HEK293T (cell line): ENCODE measurements at regions not wholly inside any gene's neighbourhood (a gene's known extent, or its start where the extent isn't known, plus 50 kb on each side); places are given as distances from the start of the nearest gene placed in this dataset.

Experiments
- CTCF ChIA-PET: fragments of 350-600 bp; formaldehyde crosslinking; extraction: SDS; loops from one replicate; lab custom pipeline; 2021; ENCODE audit warnings: antibody characterized with exemption, inconsistent platforms; lab: Yijun Ruan, JAX
- POLR2A ChIA-PET: fragments of 350-600 bp; formaldehyde crosslinking; extraction: SDS; loops from one replicate; lab custom pipeline; 2020; ENCODE audit warnings: antibody characterized with exemption, inconsistent platforms; lab: Yijun Ruan, JAX
- DNase-seq: peaks from one replicate; pipeline ENCODE4 v3.0.0; 2012; ENCODE audit warnings: mixed read lengths; ENCODE audit errors: extremely low spot score
- ARNT ChIP-seq: fragments of 450-650 bp; IDR thresholded peaks from 2 replicates; pipeline ENCODE4 v1.6.1; 2017; ENCODE audit warnings: mild to moderate bottlenecking
- BHLHE40 ChIP-seq: fragments of 450-650 bp; IDR thresholded peaks from 2 replicates; pipeline ENCODE4 v1.6.1; 2016; ENCODE audit warnings: mild to moderate bottlenecking, moderate library complexity, borderline replicate concordance
- CTBP1 ChIP-seq: fragments of 450-650 bp; IDR thresholded peaks from 2 replicates; pipeline ENCODE4 v1.6.1; 2016; ENCODE audit warnings: borderline replicate concordance
- ELF4 ChIP-seq: fragments of 450-650 bp; IDR thresholded peaks from 2 replicates; pipeline ENCODE4 v1.6.1; 2017; ENCODE audit warnings: antibody characterized with exemption
- FOXA1 ChIP-seq: fragments of 450-650 bp; IDR thresholded peaks from 2 replicates; pipeline ENCODE4 v1.6.1; 2016; ENCODE audit warnings: mild to moderate bottlenecking
- FOXK2 ChIP-seq: fragments of 450-650 bp; IDR thresholded peaks from 2 replicates; pipeline ENCODE4 v1.6.1; 2016; ENCODE audit warnings: mild to moderate bottlenecking
- FOXM1 ChIP-seq: fragments of 450-650 bp; IDR thresholded peaks from 2 replicates; pipeline ENCODE4 v1.6.1; 2017; ENCODE audit warnings: mild to moderate bottlenecking, borderline replicate concordance
- HDGF ChIP-seq: fragments of 450-650 bp; IDR thresholded peaks from 2 replicates; pipeline ENCODE4 v1.6.1; 2017; ENCODE audit warnings: antibody characterized with exemption, borderline replicate concordance
- L3MBTL2 ChIP-seq: fragments of 450-650 bp; conservative IDR thresholded peaks from 2 replicates; pipeline ENCODE4 v1.6.1; 2016; ENCODE audit warnings: mild to moderate bottlenecking
- LEF1 ChIP-seq: fragments of 450-650 bp; IDR thresholded peaks from 2 replicates; pipeline ENCODE4 v1.6.1; 2017; ENCODE audit warnings: mild to moderate bottlenecking, borderline replicate concordance
- NFRKB ChIP-seq: fragments of 450-650 bp; IDR thresholded peaks from 2 replicates; pipeline ENCODE4 v1.6.1; 2016; ENCODE audit warnings: mild to moderate bottlenecking, moderate library complexity
- PKNOX1 ChIP-seq: fragments of 450-650 bp; IDR thresholded peaks from 2 replicates; pipeline ENCODE4 v1.6.1; 2016
- SP1 ChIP-seq: fragments of 450-650 bp; IDR thresholded peaks from 2 replicates; pipeline ENCODE4 v1.6.1; 2017
- SUZ12 ChIP-seq: fragments of 450-650 bp; IDR thresholded peaks from 2 replicates; pipeline ENCODE4 v1.6.1; 2016; ENCODE audit warnings: mild to moderate bottlenecking
- TARDBP ChIP-seq: fragments of 450-650 bp; IDR thresholded peaks from 2 replicates; pipeline ENCODE4 v1.6.1; 2016
- ZNF384 ChIP-seq: fragments of 450-650 bp; IDR thresholded peaks from 2 replicates; pipeline ENCODE4 v1.6.1; 2016

- ChIA-PET POLR2A (no interaction called here), CTCF (no interaction called here)
- TF ChIP-seq FOXM1 (no peak), L3MBTL2 (no peak)
- no peak for DNase-seq
Observed at GRCh38 chr5:6222899-6223298, 155.4 kb downstream of the MED10 start.

- DNase-seq = no peak
- TF ChIP-seq ELF4 (no peak), FOXA1 (no peak), LEF1 (no peak), PKNOX1 (no peak), BHLHE40 (no peak), FOXM1 (no peak), FOXK2 (no peak), CTBP1 (no peak), L3MBTL2 (no peak), ZNF384 (no peak), SUZ12 (no peak), SP1 (no peak), NFRKB (no peak), TARDBP (no peak), HDGF (no peak), ARNT (no peak)
- POLR2A ChIA-PET = no interaction called here
- CTCF ChIA-PET = no interaction called here
Observed at GRCh38 chr5:6222121-6222520, 156.2 kb downstream of the MED10 start.

GRCh38 chr5:6221141-6221626 is 157.2 kb downstream of the MED10 start:
- ChIA-PET POLR2A (no interaction called here), CTCF (no interaction called here)
- TF ChIP-seq ZNF384 (no peak), ARNT (no peak), ELF4 (no peak), SUZ12 (no peak), CTBP1 (no peak), FOXK2 (no peak), FOXM1 (no peak), FOXA1 (no peak), SP1 (no peak), NFRKB (no peak), L3MBTL2 (no peak), PKNOX1 (no peak), HDGF (no peak), LEF1 (no peak), BHLHE40 (no peak), TARDBP (no peak)
- DNase-seq = no peak

GRCh38 chr5:6220346-6221088 is 157.8 kb downstream of the MED10 start:
- DNase-seq = no peak
- ChIA-PET CTCF (no interaction called here), POLR2A (no interaction called here)
- TF ChIP-seq BHLHE40 (no peak), ZNF384 (no peak), FOXA1 (no peak), ELF4 (no peak), L3MBTL2 (no peak), LEF1 (no peak), SUZ12 (no peak), HDGF (no peak), FOXK2 (no peak), ARNT (no peak), FOXM1 (no peak), CTBP1 (no peak), PKNOX1 (no peak)

- CTCF ChIA-PET = no interaction called here
- no peak for DNase-seq
- POLR2A ChIA-PET = no interaction called here
- TF ChIP-seq ELF4 (no peak), FOXM1 (no peak), ARNT (no peak), SP1 (no peak), ZNF384 (no peak), FOXK2 (no peak), LEF1 (no peak), L3MBTL2 (no peak), TARDBP (no peak), SUZ12 (no peak), BHLHE40 (no peak), HDGF (no peak), FOXA1 (no peak), PKNOX1 (no peak), NFRKB (no peak)
Observed at GRCh38 chr5:6218517-6218916, 159.8 kb downstream of the MED10 start.

- CTCF ChIA-PET = no interaction called here
Observed at GRCh38 chr5:6218116-6218515, 160.2 kb downstream of the MED10 start.

More at GRCh38 chr5:6218116-6218515, 160.2 kb downstream of the MED10 start:
- no peak for DNase-seq
- no peak for TF ChIP-seq CTBP1
- TF ChIP-seq ZNF384 = no peak
- TF ChIP-seq SUZ12 = no peak
- TF ChIP-seq SP1 = no peak
- TF ChIP-seq HDGF = no peak
- no peak for TF ChIP-seq LEF1
- POLR2A ChIA-PET = no interaction called here
